Left ventricle myocardium inferior (tissue), 1 donor: ENCODE measurements at regions not wholly inside any gene's neighbourhood (a gene's known extent, or its start where the extent isn't known, plus 50 kb on each side); places are given as distances from the start of the nearest gene placed in this dataset.
A peak's percentile ranks its signal among the peaks of the same experiment; 100 is the strongest.

ENCODE experiments used
- DNase-seq: peaks from one replicate; pipeline ENCODE4 v3.0.0-alpha.2; 2020
- H3K27ac ChIP-seq: fragments of 200-600 bp; replicated peaks from 2 replicates; pipeline ENCODE4 v1.8.0; 2021
- H3K27me3 ChIP-seq: fragments of 200-600 bp; 2 replicates; pipeline ENCODE4 v1.8.0; 2021; ENCODE audit warnings: low read depth
- H3K36me3 ChIP-seq: fragments of 200-600 bp; 2 replicates; pipeline ENCODE4 v1.8.0; 2021
- H3K4me1 ChIP-seq: fragments of 200-600 bp; 2 replicates; pipeline ENCODE4 v1.8.0; 2021
- H3K4me3 ChIP-seq: fragments of 200-600 bp; 2 replicates; pipeline ENCODE4 v1.8.0; 2021; ENCODE audit warnings: mild to moderate bottlenecking, moderate library complexity
- H3K9me3 ChIP-seq: fragments of 200-600 bp; replicated peaks from 2 replicates; pipeline ENCODE4 v1.8.0; 2021
- intact Hi-C: fragments of 100-400 bp; cut with micrococcal nuclease; formaldehyde crosslinking; loops from one replicate; pipeline ENCODE4 v1.11.0; 2022
- TF ChIP-seq, protein P1 (sequence below): fragments of 200-600 bp; IDR thresholded peaks from 2 replicates; pipeline ENCODE4 v1.8.0; 2021; ENCODE audit warnings: antibody characterized with exemption, mild to moderate bottlenecking, borderline replicate concordance
- donor health status: DM: no; HTN: yes; CAD: no; lungs with severe emphysema.

DNA sequence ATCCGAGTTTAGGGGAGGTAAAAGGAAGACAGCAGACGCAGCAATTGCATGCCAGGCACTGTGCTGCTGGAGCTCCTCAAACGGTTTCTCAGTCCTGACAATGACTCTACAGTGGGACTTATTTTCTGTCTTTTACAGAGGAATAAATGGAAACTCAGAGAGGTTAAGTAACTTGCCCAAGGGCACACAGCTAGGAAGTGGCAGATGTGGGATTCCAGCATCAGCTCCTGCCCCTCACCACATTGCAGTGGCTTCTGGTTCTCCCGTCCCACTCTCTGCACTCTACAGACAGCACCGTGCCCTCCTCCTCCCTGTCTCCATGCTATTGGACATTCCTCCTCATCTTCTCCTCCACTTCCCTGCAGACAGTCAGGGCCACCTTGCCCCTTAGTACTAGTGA lies 74.2 kb upstream of the KSR1 start:
- TF ChIP-seq, protein P1, sequence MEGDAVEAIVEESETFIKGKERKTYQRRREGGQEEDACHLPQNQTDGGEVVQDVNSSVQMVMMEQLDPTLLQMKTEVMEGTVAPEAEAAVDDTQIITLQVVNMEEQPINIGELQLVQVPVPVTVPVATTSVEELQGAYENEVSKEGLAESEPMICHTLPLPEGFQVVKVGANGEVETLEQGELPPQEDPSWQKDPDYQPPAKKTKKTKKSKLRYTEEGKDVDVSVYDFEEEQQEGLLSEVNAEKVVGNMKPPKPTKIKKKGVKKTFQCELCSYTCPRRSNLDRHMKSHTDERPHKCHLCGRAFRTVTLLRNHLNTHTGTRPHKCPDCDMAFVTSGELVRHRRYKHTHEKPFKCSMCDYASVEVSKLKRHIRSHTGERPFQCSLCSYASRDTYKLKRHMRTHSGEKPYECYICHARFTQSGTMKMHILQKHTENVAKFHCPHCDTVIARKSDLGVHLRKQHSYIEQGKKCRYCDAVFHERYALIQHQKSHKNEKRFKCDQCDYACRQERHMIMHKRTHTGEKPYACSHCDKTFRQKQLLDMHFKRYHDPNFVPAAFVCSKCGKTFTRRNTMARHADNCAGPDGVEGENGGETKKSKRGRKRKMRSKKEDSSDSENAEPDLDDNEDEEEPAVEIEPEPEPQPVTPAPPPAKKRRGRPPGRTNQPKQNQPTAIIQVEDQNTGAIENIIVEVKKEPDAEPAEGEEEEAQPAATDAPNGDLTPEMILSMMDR, result no peak
- Histone ChIP-seq H3K27me3 (no peaks in the 10 kb centered on the region), H3K27ac (no peak overlapping the region), H3K36me3 (no peaks in the 10 kb centered on the region), H3K4me3 (no peak overlapping the region), H3K4me1 (peaks cover 36% of the 10 kb centered on the region), H3K9me3 (peaks cover 5% of the 10 kb centered on the region)
- intact Hi-C loops, result no loop called here
- DNase-seq, result no peak

DNA sequence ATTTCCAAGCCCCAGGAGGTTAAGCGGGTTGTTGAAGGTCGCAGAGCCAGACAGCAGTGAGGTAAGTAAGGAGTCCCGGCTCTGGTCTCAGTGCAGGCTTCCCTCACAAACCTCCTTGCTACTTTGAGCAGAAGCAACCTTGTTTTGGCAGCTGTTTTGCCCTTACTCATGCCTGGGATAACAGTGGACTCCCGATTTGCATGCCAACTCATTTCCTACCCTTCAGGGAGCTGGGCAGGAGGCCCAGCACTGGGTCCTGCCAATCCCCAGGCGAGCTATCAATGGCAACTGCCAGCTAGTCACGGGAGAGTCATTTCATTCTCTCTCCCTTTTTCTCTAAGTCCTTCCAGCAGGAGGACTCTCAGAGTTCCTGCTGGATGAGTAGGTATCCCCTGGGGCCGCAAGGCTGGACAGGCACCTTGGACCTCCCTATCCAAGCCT lies 72.0 kb upstream of the KSR1 start:
- H3K4me1 ChIP-seq, result peaks cover 36% of the 10 kb centered on the region
- H3K27me3 ChIP-seq, result no peaks in the 10 kb centered on the region
- H3K27ac ChIP-seq, result peak overlapping the region; percentile 31
- intact Hi-C loops, result no loop called here
- DNase-seq, result peak; percentile 68
- TF ChIP-seq, protein P1, result peak; percentile 27
- no peaks in the 10 kb centered on the region for H3K36me3 ChIP-seq
- no peak overlapping the region for H3K4me3 ChIP-seq
- no peaks in the 10 kb centered on the region for H3K9me3 ChIP-seq

DNA sequence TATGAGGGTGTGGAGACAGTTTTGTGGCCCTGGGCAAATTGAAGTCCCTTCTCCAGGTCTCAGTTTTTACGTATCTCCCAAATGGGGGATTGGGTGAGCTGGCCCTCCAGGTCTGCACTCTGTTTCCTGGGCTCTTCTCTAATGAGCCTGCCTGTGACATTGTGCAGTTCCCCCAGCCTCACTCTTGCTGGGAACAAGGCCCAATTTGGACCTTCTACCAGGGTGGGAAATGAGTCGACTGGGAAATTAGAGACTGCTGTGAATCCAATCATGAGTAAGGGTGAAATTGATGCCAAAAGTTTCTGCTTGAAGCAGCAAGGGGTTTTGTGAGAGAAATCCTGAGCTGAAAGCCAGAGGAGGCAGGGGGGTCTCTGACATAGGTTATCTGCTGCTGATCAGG lies 71.5 kb upstream of the KSR1 start:
- TF ChIP-seq, protein P1, result no peak
- Histone ChIP-seq H3K27ac (peak overlapping the region; percentile 31), H3K27me3 (no peaks in the 10 kb centered on the region), H3K36me3 (no peaks in the 10 kb centered on the region), H3K4me3 (no peak overlapping the region), H3K9me3 (no peaks in the 10 kb centered on the region), H3K4me1 (peaks cover 32% of the 10 kb centered on the region)
- DNase-seq, result no peak
- intact Hi-C loops, result no loop called here

DNA sequence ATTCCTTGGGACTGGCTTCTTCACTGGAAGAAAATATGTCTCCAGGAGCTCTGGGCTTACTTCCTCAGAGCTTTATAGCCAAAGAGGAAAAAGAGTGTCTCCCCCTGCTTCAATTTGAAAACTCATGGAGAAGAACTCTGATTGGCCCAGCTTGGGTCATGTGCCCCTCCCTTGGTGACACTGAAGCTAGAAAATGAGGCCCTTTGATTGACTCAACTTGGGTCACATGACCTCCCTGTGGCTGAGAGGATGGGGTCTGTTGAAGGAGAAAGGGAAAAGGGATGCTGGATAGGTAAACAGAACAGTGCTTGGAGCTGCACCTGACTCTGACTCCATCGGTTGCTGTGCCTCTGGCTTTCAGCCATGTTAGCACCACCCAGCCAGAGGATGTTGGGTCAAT lies 70.6 kb upstream of the KSR1 start:
- peaks cover 23% of the 10 kb centered on the region for H3K4me1 ChIP-seq
- no peaks in the 10 kb centered on the region for H3K27me3 ChIP-seq
- intact Hi-C loops, result no loop called here
- H3K9me3 ChIP-seq, result no peaks in the 10 kb centered on the region
- no peak for DNase-seq
- no peak overlapping the region for H3K27ac ChIP-seq
- TF ChIP-seq, protein P1, result no peak
- no peak overlapping the region for H3K4me3 ChIP-seq
- H3K36me3 ChIP-seq, result no peaks in the 10 kb centered on the region

DNA sequence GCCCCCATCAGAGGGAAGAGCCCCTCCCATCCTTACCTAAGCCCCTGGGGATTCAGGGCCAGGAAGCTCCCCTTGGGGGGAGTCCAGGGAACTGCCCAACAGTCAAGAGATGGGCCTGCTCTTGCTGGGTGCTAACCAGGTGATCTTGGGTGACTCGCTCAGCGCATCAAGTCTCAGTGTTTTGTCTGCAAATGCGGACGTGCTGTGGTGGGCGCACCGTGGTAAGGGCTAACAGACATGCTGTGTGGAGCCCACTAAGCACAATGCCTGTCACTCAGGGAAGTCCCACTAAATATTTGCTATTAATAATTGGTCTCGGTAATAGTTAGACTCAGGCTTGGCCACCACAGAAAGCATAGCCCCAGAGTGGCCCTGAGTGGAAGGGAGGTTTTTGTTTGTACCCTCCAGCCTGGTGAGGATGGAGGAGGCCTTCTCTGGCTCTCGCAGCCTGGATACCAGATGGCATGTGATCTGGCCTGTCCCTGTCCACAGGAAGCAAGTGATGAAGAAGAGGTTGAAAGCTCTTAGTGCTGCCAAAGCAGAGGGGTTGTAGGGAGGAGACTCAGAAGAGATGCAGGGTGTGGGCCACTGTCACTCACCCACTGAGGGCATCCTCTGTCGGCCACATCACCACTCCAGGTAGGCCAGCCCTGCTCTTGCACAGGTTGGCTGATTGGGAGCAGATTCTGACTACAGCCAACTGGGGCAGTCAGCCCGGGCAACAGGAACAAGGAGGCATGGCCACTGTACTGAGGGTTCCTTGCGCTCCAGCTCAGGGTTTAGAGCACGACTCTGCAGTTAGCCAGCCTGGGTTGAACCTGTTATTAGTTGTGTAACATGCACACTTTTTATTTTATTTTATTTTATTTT lies 69.8 kb upstream of the KSR1 start:
- H3K9me3 ChIP-seq, result no peaks in the 10 kb centered on the region
- no peak for DNase-seq
- H3K27ac ChIP-seq, result no peak overlapping the region
- no peak overlapping the region for H3K4me3 ChIP-seq
- H3K36me3 ChIP-seq, result no peaks in the 10 kb centered on the region
- intact Hi-C loops, result no loop called here
- TF ChIP-seq, protein P1, result no peak
- H3K4me1 ChIP-seq, result peaks cover 16% of the 10 kb centered on the region
- H3K27me3 ChIP-seq, result no peaks in the 10 kb centered on the region
